GM19035 (cell line): ENCODE measurements at regions not wholly inside any gene's neighbourhood (a gene's known extent, or its start where the extent isn't known, plus 50 kb on each side); places are given as distances from the start of the nearest gene placed in this dataset.
A peak's percentile ranks its signal among the peaks of the same experiment; 100 is the strongest.
"Not testable (repeated sequence)": the region's sequence is repeated elsewhere in the genome, so short reads cannot be mapped to it uniquely, and the experiment has no call there.

Source experiments
- ATAC-seq: cut with Tn5 transposase; IDR thresholded peaks from one replicate; pipeline ENCODE4 v1.9.1; 2021; ENCODE audit not compliant: unreplicated experiment

DNA sequence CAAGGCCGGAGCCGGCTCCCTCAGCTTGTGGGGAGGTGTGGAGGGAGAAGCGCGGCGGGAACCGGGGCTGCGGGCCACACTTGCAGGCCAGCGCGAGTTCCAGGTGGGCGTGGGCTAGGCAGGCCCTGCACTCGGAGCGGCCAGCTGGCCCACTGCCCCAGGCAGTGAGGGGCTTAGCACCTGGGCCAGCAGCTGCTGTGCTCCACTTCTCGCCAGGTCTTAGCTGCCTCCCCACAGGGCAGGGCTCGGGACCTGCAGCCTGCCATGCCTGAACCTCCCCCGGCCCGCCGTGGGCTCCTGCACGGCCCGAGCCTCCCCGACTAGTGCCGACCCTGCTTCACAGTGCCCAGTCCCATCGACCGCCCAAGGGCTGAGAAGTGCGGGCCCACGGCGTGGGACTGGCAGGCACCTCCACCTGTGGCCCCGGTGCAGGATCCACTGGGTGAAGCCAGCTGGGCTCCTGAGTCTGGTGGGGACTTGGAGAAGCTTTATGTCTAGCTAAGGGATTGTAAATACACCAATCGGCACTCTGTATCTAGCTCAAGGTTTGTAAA lies 131.8 kb downstream of the KDR start:
- ATAC-seq, result not testable (repeated sequence)

DNA sequence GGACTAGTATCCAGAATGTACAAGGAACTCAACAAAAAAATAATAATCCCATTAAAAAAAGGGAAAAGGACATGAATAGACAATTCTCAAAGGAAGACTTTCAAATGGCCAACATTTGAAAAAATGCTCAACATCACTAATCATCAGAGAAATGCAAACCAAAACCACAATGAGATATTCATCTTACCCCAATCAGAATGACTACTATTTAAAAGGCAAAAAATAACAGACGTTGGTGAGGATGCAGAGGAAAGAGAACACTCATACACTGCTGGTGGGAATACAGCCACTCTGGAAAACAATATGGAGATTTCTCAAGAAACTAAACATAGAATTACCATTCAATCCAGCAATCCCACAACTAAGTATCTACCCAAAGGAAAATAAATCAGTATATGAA lies 133.1 kb downstream of the KDR start:
- ATAC-seq, result no peak

DNA sequence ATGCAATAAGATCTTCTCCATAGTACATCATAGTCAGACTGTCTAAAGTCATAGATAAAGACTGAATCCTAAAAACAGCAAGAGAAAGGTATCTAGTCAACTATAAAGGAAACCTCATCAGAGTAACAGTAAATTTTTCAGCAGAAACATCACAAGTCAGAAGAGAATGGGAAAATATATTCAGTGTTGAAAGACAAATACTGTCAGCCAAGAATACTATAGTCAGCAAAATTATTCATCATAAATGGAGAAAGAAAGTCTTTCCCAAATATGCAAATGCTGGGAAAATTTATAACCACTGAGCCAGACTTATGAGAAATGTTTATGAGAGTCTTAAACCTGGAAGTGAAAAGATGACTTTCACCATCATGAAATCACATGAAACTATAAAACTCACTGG lies 136.7 kb downstream of the KDR start:
- ATAC-seq, result no peak

- ATAC-seq, result no peak
Observed at GRCh38 chr4:54986095-54986846, 139.1 kb downstream of the KDR start.

- ATAC-seq, result no peak
Observed at GRCh38 chr4:54976682-54977081, 148.7 kb downstream of the KDR start.

DNA sequence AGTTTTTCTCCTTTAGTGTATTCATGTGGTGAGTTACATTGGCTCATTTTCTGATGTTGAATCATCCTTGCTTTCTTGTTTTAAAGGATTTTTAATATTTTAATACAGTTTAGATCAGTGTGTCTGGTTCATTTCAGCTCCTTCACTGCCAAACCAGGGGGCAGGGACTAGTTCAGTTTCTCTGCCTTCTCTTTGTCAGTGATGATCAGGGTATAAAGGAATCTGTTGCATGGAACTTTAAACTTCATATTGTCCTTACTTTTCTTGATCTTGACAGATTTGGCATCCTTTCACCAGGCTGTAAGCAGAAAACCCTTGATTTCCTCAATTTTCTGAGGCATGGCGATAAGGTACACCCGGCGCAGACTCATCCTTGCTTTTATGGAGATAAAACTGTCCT lies 149.4 kb downstream of the KDR start:
- ATAC-seq, result no peak

- ATAC-seq, result no peak
Observed at GRCh38 chr4:54973784-54974183, 151.6 kb downstream of the KDR start.

DNA sequence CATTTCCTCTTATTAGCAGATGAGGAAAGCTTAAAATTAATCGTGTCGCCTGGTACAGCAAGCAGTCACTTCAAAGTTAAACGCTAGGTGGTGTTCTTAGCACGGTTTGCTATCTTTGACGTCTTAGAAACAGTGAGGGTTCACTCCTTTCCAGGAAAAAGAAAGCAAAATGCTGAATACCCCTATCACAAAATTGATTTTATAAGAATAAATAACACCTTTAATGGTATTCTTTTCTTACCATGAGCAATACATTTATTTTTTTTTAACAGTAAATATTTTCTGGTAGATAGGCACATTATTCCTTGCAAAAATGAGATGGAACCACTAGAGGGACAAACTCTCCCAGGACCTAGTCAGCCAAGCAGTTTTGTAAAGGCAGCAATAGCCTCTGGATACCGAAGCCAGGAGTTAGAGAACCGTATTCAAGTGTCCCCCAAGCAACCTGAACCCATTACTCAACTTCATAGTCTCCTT lies 153.9 kb downstream of the KDR start:
- peak; percentile 77 for ATAC-seq

- ATAC-seq, result no peak
Observed at GRCh38 chr4:54967289-54967688, 158.1 kb downstream of the KDR start.

- no peak for ATAC-seq
Observed at GRCh38 chr4:54961357-54961975, 163.9 kb downstream of the KDR start.

DNA sequence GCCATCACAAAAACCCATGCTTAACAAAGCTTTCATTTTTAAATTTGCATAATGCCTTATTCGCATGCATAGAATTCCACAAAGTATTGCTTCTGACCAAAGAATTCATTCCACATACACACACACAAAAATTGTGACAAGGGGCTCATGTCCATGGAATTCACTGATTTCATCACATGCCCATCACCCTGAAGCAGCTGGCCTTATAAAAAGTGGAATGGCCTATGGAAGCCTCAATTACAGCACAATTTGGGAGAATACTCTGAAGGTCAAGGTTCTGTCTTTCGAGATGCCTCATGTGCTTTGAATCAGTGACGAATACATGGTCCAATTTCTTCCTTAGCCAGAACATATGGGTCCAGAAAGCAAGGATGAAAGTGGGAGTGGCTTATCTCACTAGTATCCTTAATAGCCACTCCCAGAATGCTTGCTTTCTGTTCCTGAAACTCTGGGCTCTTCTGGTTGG lies 165.7 kb downstream of the KDR start:
- no peak for ATAC-seq

DNA sequence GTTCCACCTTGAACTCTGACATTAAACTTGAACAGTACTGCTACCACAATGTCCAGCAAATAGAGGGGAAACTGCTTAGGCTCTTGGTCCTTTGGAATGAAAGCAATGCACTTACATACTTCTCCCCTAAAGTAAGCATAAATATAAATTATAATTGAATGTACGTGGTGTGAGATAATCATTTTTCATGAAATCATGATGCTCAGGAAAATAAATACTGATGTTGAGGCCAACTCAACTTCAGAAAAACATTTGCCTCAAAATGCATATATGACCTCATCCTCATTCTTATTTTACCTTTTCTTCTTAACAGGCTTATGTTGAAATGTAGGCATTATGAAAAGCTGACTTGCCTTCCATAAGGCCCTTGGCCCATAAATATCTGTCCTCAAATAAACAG lies 166.3 kb downstream of the KDR start:
- no peak for ATAC-seq

- no peak for ATAC-seq
Observed at GRCh38 chr4:54958236-54958635, 167.2 kb downstream of the KDR start.

DNA sequence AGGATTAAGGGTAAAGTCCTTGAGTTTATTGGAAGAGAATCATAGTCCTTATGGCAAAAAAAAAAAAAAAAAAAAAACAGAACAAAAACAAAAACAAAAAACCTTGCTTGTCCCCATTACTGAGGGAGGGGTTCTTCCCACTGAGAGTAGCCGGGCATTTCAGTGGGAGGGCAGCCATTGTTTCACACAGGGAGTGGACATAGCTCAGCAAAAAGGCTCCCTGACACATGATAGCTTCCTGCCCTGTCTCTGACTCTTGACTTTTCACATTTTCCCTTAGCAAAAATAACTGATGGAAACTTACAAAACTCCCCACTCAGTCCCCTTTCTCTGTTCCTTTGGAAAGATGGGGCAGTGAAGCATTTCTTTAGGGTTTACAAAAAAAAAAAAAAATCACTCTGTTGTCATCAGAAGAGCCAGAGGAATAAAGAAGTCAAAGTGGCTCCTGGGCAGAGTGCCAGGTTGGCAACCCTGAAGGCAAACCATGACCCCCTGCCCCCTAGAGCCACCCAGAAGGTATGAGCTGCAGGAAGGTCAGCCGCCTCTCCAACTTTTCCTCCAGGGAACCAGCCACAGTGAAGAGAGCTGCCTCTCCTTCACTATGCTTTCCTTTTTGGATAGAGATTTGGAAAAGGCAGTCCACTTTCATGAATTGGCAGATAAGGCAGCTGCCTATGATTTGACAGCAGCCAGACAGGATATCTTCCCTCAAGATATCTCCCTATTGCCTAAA lies 170.6 kb downstream of the KDR start:
- no peak for ATAC-seq

DNA sequence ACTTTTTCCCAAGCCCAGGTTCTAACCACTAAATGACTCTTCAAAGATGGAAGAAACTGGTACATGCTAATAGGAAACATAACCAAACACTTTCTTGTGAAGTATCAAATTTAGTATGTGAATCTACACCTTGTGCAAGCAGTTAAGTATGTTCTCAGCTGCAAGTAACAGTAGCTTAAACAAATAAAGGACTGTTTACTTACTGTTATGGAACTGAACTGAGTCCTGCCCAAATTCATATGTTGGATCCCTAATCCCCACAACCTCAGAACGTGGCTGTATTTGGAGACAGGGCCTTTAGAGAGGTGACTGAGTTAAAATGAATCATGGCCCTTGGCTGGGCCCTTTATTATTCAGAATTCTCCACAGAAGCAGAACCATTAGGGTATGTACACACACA lies 178.7 kb downstream of the KDR start:
- no peak for ATAC-seq

DNA sequence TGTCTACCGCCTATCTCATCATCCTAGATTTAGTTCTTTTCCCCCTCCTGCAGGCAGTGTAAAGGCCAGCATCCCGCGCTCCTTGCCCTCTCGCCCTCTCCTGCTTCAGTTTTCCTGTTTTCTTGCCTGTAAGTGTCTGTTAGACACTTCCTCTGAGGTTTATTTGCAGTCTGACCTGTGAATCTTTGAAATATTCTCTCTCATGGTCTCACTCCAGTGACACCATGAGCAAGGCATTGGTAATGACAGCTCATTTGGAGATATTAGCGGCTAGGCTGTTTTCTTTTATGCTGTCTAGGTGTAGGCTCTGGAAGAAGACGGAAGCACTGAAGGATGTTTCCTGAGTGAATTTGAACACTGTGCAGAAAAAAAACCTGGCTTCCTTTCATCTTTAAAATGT lies 179.6 kb downstream of the KDR start:
- no peak for ATAC-seq

- ATAC-seq, result no peak
Observed at GRCh38 chr4:54942721-54943120, 182.7 kb downstream of the KDR start.

DNA sequence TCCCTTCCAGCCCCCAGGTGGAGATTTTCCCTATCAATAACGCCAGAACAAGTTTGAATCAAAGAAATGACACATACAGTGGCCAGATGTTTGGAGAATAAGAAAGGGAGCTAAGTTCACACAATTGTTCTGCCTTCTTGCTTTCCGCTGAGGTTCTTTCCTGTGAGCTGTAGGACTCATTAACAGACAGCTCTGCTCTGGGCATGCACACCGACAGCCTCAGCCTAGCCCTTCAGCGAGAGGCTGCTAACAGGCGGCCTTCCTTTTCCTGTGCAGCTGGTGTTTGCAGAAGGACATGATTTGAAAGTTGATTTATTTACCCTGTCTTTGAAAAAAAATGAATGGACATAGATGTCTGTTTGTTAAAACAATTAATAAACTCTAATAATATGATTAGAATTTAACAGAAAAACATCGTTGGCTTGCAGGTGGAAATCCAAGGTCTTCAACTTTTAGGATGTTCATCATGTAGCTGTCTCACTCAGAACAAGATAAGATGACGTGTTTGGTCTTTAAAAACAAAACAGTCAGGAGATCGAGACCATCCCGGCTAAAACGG lies 183.3 kb downstream of the KDR start:
- no peak for ATAC-seq

DNA sequence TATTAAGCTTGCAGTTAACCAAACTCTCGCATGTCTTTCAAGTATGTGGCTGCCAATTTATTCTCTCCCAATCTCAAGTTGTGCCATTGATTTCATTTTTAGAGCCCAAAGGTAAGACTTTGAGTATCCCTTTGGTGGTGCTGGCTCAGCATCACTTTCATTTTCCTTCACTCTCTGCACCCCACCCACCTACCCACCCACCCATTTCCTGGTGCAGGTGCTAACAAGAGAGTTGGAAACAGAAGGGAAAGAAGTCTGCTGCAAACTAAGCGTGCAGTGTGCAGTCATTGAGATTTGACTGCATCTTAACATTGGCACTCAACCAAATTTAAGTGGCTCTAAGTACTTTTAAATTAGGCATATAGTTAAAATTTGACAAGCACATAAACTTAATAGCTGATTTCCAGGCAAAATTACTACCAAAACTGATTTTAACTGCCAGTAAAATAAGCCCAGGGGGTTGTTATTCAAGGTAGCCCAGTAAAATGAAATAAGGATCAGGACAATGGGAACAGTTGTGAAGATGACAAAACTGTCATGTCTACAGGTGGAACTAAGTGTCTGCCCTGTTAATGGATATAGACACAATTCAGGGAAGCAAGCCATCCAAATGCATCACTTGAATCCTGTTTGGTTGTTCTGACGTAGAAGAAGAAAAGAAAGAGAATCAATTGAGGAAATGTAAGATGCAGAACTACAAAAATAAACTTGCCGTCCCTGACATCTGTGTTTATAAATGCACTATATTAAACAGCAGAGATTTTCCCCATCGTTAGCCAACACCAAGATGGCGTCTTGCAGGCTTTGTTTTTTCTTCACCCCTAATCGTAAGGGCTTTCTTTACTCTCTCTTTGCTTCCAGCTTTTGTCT lies 184.2 kb downstream of the KDR start:
- no peak for ATAC-seq

DNA sequence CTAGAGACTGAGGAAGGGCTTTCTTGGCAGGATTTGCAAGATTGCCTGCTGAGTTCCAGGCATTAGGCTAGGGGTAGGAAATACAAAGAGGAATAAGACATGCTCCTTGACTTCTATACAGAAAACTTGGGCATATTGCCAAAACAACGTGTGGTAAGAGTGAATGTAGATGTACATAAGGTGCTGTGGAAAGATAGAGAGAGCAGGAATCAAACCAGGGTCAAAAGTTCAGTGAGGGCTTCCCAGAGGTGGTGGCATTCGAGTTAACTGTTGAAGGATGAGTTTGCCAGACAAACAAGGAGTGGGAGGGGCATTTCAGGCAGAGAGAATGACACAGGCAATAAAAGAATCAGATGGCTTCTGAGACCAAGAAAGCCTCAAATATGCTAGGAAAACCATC lies 187.9 kb downstream of the KDR start:
- no peak for ATAC-seq
